Prostate gland (tissue), 2 donors: ENCODE measurements at regions not wholly inside any gene's neighbourhood (a gene's known extent, or its start where the extent isn't known, plus 50 kb on each side); places are given as distances from the start of the nearest gene placed in this dataset.

Experiments
- DNase-seq: peaks from one replicate; pipeline ENCODE4 v3.0.0-alpha.2; 2019; ENCODE audit warnings: low spot score
- H3K27ac ChIP-seq, 2 donors: fragments of 200-600 bp; sonication (generic); 2 replicates each; pipeline ENCODE4 v1.5.1; 2017 to 2019
- H3K27me3 ChIP-seq: fragments of 200-600 bp; sonication (generic); replicated peaks from 2 replicates; pipeline ENCODE4 v1.5.1; 2019; ENCODE audit not compliant: insufficient read depth
- H3K36me3 ChIP-seq, 2 donors: fragments of 200-600 bp; sonication (generic); 1 replicate in 1 of 2; 2 replicates in 1 of 2; pipeline versions ENCODE4 v1.5.1 to v1.8.1; 2017 to 2019
- H3K4me1 ChIP-seq: fragments of 200-600 bp; sonication (generic); replicated peaks from 2 replicates; pipeline ENCODE4 v1.5.1; 2019
- H3K4me3 ChIP-seq, 2 donors: fragments of 200-600 bp; sonication (generic); 2 replicates each; pipeline ENCODE4 v1.5.1; 2017 to 2019
- H3K9me3 ChIP-seq: fragments of 200-600 bp; sonication (generic); 2 replicates; pipeline ENCODE4 v1.5.1; 2017
- POLR2A ChIP-seq: fragments of 450-650 bp; IDR thresholded peaks from one replicate; pipeline ENCODE4 v1.6.1; 2016; ENCODE audit warnings: antibody characterized with exemption, mild to moderate bottlenecking
- POLR2AphosphoS5 ChIP-seq: sonication (generic); formaldehyde crosslinking; IDR thresholded peaks from one replicate; pipeline ENCODE4 v1.6.1; 2017; ENCODE audit warnings: antibody characterized with exemption
- WGBS: methylation state at CpG from one replicate; pipeline ENCODE4 v1.1.5; 2018; 5-methylcytosine and 5-hydroxymethylcytosine counted together
- intact Hi-C: fragments of 100-400 bp; cut with DNase I; formaldehyde crosslinking; loops from one replicate; pipeline ENCODE4 v1.14.2; 2022
- TF ChIP-seq, protein P1 (sequence below), 4 experiments: fragments of 200-600 bp in 2 of 4; fragments of 450-650 bp in 2 of 4; sonication (generic) in 2 of 4; IDR thresholded peaks; 1 replicate in 3 of 4; 2 replicates in 1 of 4; pipeline ENCODE4 v1.5.1; 2016 to 2019; ENCODE audit warnings: antibody characterized with exemption in 4 of 4, mild to moderate bottlenecking in 2 of 4, moderate library complexity in 2 of 4

DNA sequence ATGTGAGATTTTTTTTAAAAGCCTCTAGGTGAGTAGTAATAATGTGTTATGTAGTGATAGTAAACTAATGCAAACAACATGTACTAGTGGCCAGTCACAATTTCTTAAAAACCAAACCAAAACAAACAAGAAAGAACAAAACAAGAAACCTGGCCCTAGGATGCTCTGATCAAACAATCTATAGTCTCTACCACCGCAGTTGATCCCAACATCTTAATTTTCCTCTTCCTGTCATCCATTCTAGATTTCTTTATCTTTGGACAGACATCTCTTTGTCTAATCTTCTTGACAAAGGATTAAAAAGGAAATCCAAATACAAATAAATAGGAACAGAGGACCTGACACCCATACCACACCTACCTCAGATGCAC, 188.2 kb upstream of the ADAMTS5 start:
- Histone ChIP-seq H3K4me1 (no peaks in the 10 kb centered on the region), H3K27me3 (no peaks in the 10 kb centered on the region), H3K9me3 (no peaks in the 10 kb centered on the region), H3K4me3 (no peak overlapping the region), H3K27ac (no peak overlapping the region), H3K36me3 (no peaks in the 10 kb centered on the region)
- no peak for DNase-seq
- intact Hi-C loops: no loop called here
- WGBS: 43% methylated on average over 1 of the region's 1 CpG
- TF ChIP-seq POLR2AphosphoS5: no peak
- TF ChIP-seq, protein P1, sequence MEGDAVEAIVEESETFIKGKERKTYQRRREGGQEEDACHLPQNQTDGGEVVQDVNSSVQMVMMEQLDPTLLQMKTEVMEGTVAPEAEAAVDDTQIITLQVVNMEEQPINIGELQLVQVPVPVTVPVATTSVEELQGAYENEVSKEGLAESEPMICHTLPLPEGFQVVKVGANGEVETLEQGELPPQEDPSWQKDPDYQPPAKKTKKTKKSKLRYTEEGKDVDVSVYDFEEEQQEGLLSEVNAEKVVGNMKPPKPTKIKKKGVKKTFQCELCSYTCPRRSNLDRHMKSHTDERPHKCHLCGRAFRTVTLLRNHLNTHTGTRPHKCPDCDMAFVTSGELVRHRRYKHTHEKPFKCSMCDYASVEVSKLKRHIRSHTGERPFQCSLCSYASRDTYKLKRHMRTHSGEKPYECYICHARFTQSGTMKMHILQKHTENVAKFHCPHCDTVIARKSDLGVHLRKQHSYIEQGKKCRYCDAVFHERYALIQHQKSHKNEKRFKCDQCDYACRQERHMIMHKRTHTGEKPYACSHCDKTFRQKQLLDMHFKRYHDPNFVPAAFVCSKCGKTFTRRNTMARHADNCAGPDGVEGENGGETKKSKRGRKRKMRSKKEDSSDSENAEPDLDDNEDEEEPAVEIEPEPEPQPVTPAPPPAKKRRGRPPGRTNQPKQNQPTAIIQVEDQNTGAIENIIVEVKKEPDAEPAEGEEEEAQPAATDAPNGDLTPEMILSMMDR (IDR thresholded peaks at IDR 0.05): no peak
- TF ChIP-seq POLR2A: no peak

DNA sequence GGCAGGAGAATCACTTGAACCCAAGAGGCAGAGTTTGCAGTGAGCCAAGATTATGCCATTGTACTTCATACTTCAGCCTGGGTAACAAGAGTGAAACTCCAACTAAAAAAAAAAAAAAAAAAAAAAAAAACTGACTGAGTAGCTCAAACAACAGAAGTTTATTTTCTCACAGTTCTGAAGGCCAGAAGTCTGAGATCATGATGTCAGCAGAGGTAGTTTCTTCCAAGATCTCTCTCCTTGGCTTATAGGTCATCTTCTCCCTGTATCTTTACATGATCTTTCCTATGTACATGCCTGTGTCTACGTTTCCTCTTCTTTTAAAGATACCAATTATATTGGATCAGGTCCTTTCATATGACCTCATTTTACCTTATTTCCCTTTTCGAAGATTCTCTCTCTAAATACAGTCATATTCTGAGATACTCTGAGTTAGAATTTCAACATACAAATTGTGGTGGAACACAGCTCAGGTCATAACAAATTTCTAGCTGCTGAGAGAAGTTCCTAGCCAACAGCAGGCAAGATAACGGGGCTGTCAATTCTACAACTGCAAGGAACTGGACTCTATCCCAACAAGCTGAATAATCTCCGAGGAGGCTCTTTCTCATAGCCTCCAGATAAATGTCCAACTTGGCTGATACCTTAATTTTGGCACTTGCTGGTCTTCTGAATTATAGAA, 187.7 kb upstream of the ADAMTS5 start:
- Histone ChIP-seq H3K36me3 (no peaks in the 10 kb centered on the region), H3K9me3 (no peaks in the 10 kb centered on the region), H3K4me3 (no peak overlapping the region), H3K27me3 (no peaks in the 10 kb centered on the region), H3K27ac (no peak overlapping the region), H3K4me1 (no peaks in the 10 kb centered on the region)
- no peak for DNase-seq
- 39% methylated on average over 4 of the region's 4 CpGs for WGBS
- TF ChIP-seq, protein P1 (IDR thresholded peaks at IDR 0.05): no peak
- TF ChIP-seq POLR2A (no peak), POLR2AphosphoS5 (no peak)
- intact Hi-C loops: no loop called here

DNA sequence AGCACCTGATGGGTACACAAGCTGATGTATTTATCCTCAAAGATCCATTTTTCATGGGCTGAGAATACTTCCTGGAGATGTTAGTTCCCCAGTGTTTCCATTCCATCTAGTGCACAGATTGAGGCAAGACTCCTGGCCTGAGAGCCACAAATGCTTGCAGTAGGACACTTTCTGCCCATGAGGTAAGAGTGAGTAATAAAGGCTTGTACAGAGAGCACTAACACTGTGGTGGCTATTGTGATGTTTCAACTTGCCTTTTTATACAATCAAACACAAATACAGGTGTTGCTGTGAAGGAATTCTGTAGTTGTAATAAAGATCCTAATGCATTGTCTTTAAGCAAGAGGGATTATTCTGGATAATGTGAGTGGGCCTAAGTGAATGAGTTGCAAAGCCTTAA, 186.1 kb upstream of the ADAMTS5 start:
- intact Hi-C loops: no loop called here
- DNase-seq: no peak
- Histone ChIP-seq H3K4me1 (no peaks in the 10 kb centered on the region), H3K9me3 (no peaks in the 10 kb centered on the region), H3K4me3 (no peak overlapping the region), H3K27me3 (no peaks in the 10 kb centered on the region), H3K27ac (no peak overlapping the region), H3K36me3 (no peaks in the 10 kb centered on the region)
- TF ChIP-seq POLR2A (no peak), POLR2AphosphoS5 (no peak)
- TF ChIP-seq, protein P1 (IDR thresholded peaks at IDR 0.05): no peak

DNA sequence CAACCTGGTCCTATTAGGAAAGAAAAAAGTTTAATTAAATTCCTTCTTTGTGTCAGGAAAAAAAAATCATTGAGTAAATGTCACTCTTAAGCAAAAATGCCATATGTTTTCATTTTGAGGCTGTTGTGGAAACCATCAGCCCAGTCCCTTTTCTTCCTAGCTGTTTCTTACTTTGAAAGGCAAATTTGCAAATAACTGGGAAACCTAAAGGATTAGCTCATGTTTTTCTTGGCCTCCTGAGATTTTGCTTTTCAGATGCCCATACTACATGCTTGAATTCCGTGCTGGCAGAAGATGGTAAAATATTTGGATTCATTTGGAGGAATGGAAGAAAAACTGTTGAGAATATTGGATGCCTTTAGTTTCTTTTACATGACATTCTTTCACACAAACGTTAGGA, 182.1 kb upstream of the ADAMTS5 start:
- no peak overlapping the region for H3K27ac ChIP-seq
- no peaks in the 10 kb centered on the region for H3K4me1 ChIP-seq
- H3K9me3 ChIP-seq: no peaks in the 10 kb centered on the region
- H3K36me3 ChIP-seq: no peaks in the 10 kb centered on the region
- TF ChIP-seq, protein P1 (IDR thresholded peaks at IDR 0.05): no peak
- TF ChIP-seq POLR2AphosphoS5 (no peak), POLR2A (no peak)
- intact Hi-C loops: no loop called here
- no peaks in the 10 kb centered on the region for H3K27me3 ChIP-seq
- no peak overlapping the region for H3K4me3 ChIP-seq
- 52% methylated on average over 2 of the region's 2 CpGs for WGBS
- no peak for DNase-seq

DNA sequence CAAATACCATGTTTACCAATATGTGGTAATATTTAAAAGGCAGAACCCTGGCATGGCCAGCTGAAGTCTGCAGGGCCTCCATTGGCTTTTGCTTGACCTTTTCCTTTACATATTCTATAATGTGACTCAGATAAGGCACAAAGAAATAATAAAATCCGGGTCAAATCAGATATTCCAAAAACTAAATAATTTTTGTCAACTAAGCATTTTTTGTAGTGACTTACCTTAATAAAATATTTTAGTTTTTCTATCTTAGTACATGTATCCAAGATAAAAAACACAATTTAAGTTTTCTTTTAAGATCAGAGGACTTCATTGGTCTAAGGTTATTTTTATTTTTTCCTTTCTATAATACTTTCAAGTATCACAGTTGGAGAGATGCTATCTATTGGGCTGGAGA, 179.4 kb upstream of the ADAMTS5 start:
- 83% methylated on average over 1 of the region's 1 CpG for WGBS
- Histone ChIP-seq H3K27me3 (no peaks in the 10 kb centered on the region), H3K4me1 (no peaks in the 10 kb centered on the region), H3K27ac (no peak overlapping the region), H3K36me3 (no peaks in the 10 kb centered on the region), H3K9me3 (no peaks in the 10 kb centered on the region), H3K4me3 (no peak overlapping the region)
- TF ChIP-seq POLR2A: no peak
- TF ChIP-seq, protein P1 (IDR thresholded peaks at IDR 0.05): no peak
- no peak for TF ChIP-seq POLR2AphosphoS5
- intact Hi-C loops: no loop called here
- DNase-seq: no peak
